ENCODE measurements at regions not wholly inside any gene's neighbourhood (a gene's known extent, or its start where the extent isn't known, plus 50 kb on each side); places are given as distances from the start of the nearest gene placed in this dataset.
"Not testable (repeated sequence)": the region's sequence is repeated elsewhere in the genome, so short reads cannot be mapped to it uniquely, and the experiment has no call there.

DNA sequence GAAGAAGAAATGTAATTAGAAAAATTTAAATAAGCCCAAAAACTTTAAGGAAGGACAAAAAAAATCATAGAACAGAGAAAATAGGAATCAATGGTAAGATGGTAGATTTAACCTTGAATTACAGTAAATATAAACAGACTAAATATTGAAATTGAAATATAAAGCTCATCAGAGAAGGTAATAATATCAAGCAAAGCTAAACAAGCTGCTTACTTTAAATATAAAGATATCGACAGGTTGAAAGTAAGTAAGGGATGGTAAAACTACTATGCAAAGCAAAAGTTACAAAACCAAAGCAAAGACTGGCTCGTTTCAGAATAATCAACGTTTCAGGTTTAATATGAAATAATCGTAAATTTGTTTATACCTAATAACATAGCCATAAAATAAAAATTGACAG, 137.0 kb upstream of the KCNJ15 start:
- Histone ChIP-seq H3K4me3 (ENCODE audit: low read depth, low read length, poor library complexity, severe bottlenecking) (no peak overlapping the region), H3K27ac (ENCODE audit: low read depth, low read length, poor library complexity, severe bottlenecking) (no peak overlapping the region), H3K4me2 (ENCODE audit: low read length) (no peak overlapping the region), H3K79me2 (ENCODE audit: insufficient read depth, low read depth, low read length) (no peaks in the 10 kb centered on the region), H3K9me3 (ENCODE audit: low read length) (no peaks in the 10 kb centered on the region), H3K9me2 (ENCODE audit: insufficient read depth, low read length) (no peaks in the 10 kb centered on the region), H3K4me1 (ENCODE audit: insufficient read depth, low read length, poor library complexity, severe bottlenecking) (no peaks in the 10 kb centered on the region), H4K20me1 (ENCODE audit: insufficient read depth, low read length) (no peaks in the 10 kb centered on the region), H2AFZ (ENCODE audit: low read length) (no peak overlapping the region), H3K36me3 (ENCODE audit: insufficient read depth, low read length) (no peaks in the 10 kb centered on the region)
- POLR2A ChIA-PET: interaction anchor here (1.2 kb wide), 1 partner anchor 15 kb away, joined by 3 read pairs; no protein-coding TSS in a partner anchor
- CTCF ChIA-PET (ENCODE audit: unreplicated experiment): no interaction called here
- TF ChIP-seq, protein P1, sequence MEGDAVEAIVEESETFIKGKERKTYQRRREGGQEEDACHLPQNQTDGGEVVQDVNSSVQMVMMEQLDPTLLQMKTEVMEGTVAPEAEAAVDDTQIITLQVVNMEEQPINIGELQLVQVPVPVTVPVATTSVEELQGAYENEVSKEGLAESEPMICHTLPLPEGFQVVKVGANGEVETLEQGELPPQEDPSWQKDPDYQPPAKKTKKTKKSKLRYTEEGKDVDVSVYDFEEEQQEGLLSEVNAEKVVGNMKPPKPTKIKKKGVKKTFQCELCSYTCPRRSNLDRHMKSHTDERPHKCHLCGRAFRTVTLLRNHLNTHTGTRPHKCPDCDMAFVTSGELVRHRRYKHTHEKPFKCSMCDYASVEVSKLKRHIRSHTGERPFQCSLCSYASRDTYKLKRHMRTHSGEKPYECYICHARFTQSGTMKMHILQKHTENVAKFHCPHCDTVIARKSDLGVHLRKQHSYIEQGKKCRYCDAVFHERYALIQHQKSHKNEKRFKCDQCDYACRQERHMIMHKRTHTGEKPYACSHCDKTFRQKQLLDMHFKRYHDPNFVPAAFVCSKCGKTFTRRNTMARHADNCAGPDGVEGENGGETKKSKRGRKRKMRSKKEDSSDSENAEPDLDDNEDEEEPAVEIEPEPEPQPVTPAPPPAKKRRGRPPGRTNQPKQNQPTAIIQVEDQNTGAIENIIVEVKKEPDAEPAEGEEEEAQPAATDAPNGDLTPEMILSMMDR (conservative IDR thresholded peaks at IDR 0.05; ENCODE audit: low read length): no peak
- no peak for TF ChIP-seq EZH2phosphoT487 (IDR thresholded peaks at IDR 0.05; ENCODE audit: borderline replicate concordance, low read depth, low read length)
- no peak for DNase-seq (ENCODE audit: low spot score)
- no TSS peak for BruUV-seq (replicated peaks)
- intact Hi-C loops (cut with micrococcal nuclease; ENCODE audit: unreplicated experiment): no loop called here

DNA sequence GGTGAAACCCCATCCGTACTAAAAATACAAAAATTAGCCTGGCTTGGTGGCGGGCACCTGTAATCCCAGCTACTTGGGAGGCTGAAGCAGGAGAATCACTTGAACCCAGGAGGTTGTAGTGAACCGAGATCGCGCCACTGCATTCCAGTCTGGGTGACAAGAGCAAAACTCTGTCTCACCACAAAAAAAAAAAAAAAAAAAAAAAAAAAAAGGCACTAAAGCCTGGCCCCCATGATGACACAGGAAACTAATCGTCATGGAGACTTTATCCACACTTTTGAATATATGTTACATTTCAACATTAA, 136.2 kb upstream of the KCNJ15 start:
- BruUV-seq (replicated peaks); H3K36me3 ChIP-seq (ENCODE audit: insufficient read depth, low read length); H3K4me1 ChIP-seq (ENCODE audit: insufficient read depth, low read length, poor library complexity, severe bottlenecking); H3K27ac ChIP-seq (ENCODE audit: low read depth, low read length, poor library complexity, severe bottlenecking); H3K9me2 ChIP-seq (ENCODE audit: insufficient read depth, low read length); intact Hi-C loops (cut with micrococcal nuclease; ENCODE audit: unreplicated experiment); H3K4me3 ChIP-seq (ENCODE audit: low read depth, low read length, poor library complexity, severe bottlenecking); H2AFZ ChIP-seq (ENCODE audit: low read length); H4K20me1 ChIP-seq (ENCODE audit: insufficient read depth, low read length); H3K79me2 ChIP-seq (ENCODE audit: insufficient read depth, low read depth, low read length); H3K9me3 ChIP-seq (ENCODE audit: low read length); CTCF ChIA-PET (ENCODE audit: unreplicated experiment); DNase-seq (ENCODE audit: low spot score); H3K4me2 ChIP-seq (ENCODE audit: low read length): not testable (repeated sequence)
- POLR2A ChIA-PET: interaction anchor here (0.6 to 1.2 kb wide), 3 partner anchors 15 to 381 kb away, joined by 3 to 5 read pairs (median 3); no protein-coding TSS in a partner anchor

DNA sequence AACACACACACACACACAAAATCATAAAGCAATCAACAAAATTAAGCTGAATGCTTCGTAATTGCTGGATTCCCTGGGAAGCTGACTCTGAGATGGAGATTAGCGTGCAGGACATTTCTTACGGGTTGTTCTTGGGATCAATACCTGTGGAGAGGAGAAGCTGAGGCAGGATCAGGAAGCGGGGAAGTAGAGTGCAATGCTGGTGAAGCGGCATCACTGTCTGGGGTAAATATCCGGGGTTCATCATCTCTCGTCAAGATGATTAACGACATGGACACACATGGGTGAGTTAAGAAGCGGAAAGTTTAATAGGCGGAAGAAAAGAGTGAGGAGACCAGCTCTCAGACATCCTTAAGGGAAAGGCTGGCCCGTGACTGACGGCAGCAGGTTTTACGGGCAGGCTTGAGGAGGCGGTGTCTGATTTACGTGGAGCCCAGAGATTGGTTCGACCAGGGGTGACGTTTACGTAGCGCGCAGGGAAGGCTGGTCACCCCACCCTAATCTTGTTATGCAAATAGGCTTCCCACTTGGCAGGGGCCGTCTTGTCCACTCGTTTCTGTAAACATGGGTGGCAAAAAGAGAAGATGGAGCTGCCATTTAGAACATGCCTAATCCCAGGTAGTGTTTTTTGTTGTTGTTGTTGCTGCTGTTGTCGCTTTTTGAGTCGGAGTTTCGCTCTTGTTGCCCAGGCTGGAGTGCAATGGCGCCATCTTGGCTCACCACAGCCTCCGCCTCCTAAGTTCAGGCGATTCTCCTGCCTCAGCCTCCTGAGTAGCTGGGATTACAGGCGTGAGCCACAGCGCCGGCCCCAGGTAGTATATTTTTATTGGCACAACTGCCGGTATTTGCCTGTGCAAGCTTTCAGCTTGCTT, 135.6 kb upstream of the KCNJ15 start:
- CTCF ChIA-PET (ENCODE audit: unreplicated experiment): no interaction called here
- POLR2A ChIA-PET: interaction anchor here (0.5 to 0.7 kb wide), 3 partner anchors 110 to 382 kb away, joined by 3 to 5 read pairs (median 3); no protein-coding TSS in a partner anchor

More for the DNA sequence above, 135.6 kb upstream of the KCNJ15 start:
- Histone ChIP-seq H3K4me1 (ENCODE audit: insufficient read depth, low read length, poor library complexity, severe bottlenecking) (no peaks in the 10 kb centered on the region), H3K9me3 (ENCODE audit: low read length) (no peaks in the 10 kb centered on the region), H3K27ac (ENCODE audit: low read depth, low read length, poor library complexity, severe bottlenecking) (no peak overlapping the region), H3K4me2 (ENCODE audit: low read length) (no peak overlapping the region), H3K36me3 (ENCODE audit: insufficient read depth, low read length) (no peaks in the 10 kb centered on the region), H2AFZ (ENCODE audit: low read length) (no peak overlapping the region), H3K79me2 (ENCODE audit: insufficient read depth, low read depth, low read length) (no peaks in the 10 kb centered on the region), H3K4me3 (ENCODE audit: low read depth, low read length, poor library complexity, severe bottlenecking) (no peak overlapping the region), H3K9me2 (ENCODE audit: insufficient read depth, low read length) (no peaks in the 10 kb centered on the region), H4K20me1 (ENCODE audit: insufficient read depth, low read length) (no peaks in the 10 kb centered on the region)
- no peak for DNase-seq (ENCODE audit: low spot score)
- intact Hi-C loops (cut with micrococcal nuclease; ENCODE audit: unreplicated experiment): no loop called here
- no peak for TF ChIP-seq EZH2phosphoT487 (IDR thresholded peaks at IDR 0.05; ENCODE audit: borderline replicate concordance, low read depth, low read length)
- TF ChIP-seq, protein P1 (conservative IDR thresholded peaks at IDR 0.05; ENCODE audit: low read length): no peak
- no TSS peak for BruUV-seq (replicated peaks)

Data from OCI-LY7 (cell line).